ENCODE measurements at regions not wholly inside any gene's neighbourhood (a gene's known extent, or its start where the extent isn't known, plus 50 kb on each side); places are given as distances from the start of the nearest gene placed in this dataset.

GRCh38 chr6:113304116-113304515, 553.0 kb upstream of the MARCKS start:
- no peak overlapping the region for H3K27ac ChIP-seq (ENCODE audit: low read depth, low read length)
- no peak overlapping the region for H2AFZ ChIP-seq (ENCODE audit: low read depth, low read length, poor library complexity, severe bottlenecking)
- no peak for TF ChIP-seq ATF3 (IDR thresholded peaks at IDR 0.05)
- TF ChIP-seq ZFX (IDR thresholded peaks at IDR 0.05) = no peak
- TF ChIP-seq TCF7L2 (IDR thresholded peaks at IDR 0.05; ENCODE audit: borderline replicate concordance, extremely low read depth, insufficient read depth, insufficient read length) = no peak
- no peak for TF ChIP-seq REST (IDR thresholded peaks at IDR 0.05; ENCODE audit: low read depth)
- no peak for TF ChIP-seq RAD21 (IDR thresholded peaks at IDR 0.05; ENCODE audit: low read depth)
- TF ChIP-seq SRF (IDR thresholded peaks at IDR 0.05; ENCODE audit: low read depth) = no peak
- no peak for TF ChIP-seq YY1 (IDR thresholded peaks at IDR 0.05; ENCODE audit: extremely low read depth, insufficient replicate concordance, low read depth, low read length)
- no peak for TF ChIP-seq POLR2A (IDR thresholded peaks at IDR 0.05; ENCODE audit: borderline replicate concordance, extremely low read depth, insufficient read depth, insufficient read length)
- no peak for TF ChIP-seq EZH2phosphoT487 (IDR thresholded peaks at IDR 0.05; ENCODE audit: borderline replicate concordance)
- no peak for TF ChIP-seq SIN3A (IDR thresholded peaks at IDR 0.05; ENCODE audit: low read depth)
- TF ChIP-seq ELF1 (IDR thresholded peaks at IDR 0.05; ENCODE audit: borderline replicate concordance, low read depth) = no peak
- TF ChIP-seq CTCF (IDR thresholded peaks at IDR 0.05 in 2 of 3, conservative IDR thresholded peaks at IDR 0.05 in 1 of 3; ENCODE audit: borderline replicate concordance in 1 of 3, insufficient read depth in 1 of 3, low read depth in 2 of 3, low read length in 2 of 3) = no peak
- TF ChIP-seq EZH2 (IDR thresholded peaks at IDR 0.05) = no peak
- TF ChIP-seq FOSL1 (IDR thresholded peaks at IDR 0.05; ENCODE audit: low read depth) = no peak
- TF ChIP-seq EGR1 (IDR thresholded peaks at IDR 0.05; ENCODE audit: low read depth) = no peak
- TF ChIP-seq ZBTB33 (IDR thresholded peaks at IDR 0.05; ENCODE audit: extremely low read depth, insufficient replicate concordance, low read length) = no peak
- TF ChIP-seq ZNF274 (IDR thresholded peaks at IDR 0.05; ENCODE audit: low read depth, low read length) = no peak
- no peak for TF ChIP-seq JUND (IDR thresholded peaks at IDR 0.05)
- TF ChIP-seq MAX (IDR thresholded peaks at IDR 0.05) = no peak
- no peaks in the 10 kb centered on the region for H3K9me2 ChIP-seq (ENCODE audit: insufficient read depth)
- no peaks in the 10 kb centered on the region for H3K36me3 ChIP-seq (ENCODE audit: control insufficient read depth in 1 of 2, insufficient read depth in 2 of 2, low read length in 2 of 2)
- no TSS peak for BruUV-seq (replicated peaks)
- H3K4me2 ChIP-seq (ENCODE audit: low read length) = no peak overlapping the region
- H3K79me2 ChIP-seq (ENCODE audit: insufficient read depth, low read length) = no peaks in the 10 kb centered on the region
- RAD21 ChIA-PET (ENCODE audit: low non-redundant PET in 1 of 2, low total read pairs in 2 of 2, uncharacterized antibody in 2 of 2, unreplicated experiment in 2 of 2) = no interaction called here
- H3K27me3 ChIP-seq (ENCODE audit: insufficient read depth, low read length) = no peaks in the 10 kb centered on the region
- H3K9ac ChIP-seq (ENCODE audit: low read length) = no peak overlapping the region
- H4K20me1 ChIP-seq (ENCODE audit: insufficient read depth) = no peaks in the 10 kb centered on the region
- no peak for DNase-seq (ENCODE audit: low read depth, low spot score)
- no peaks in the 10 kb centered on the region for H3K9me3 ChIP-seq (ENCODE audit: control insufficient read depth in 1 of 2, insufficient read depth in 1 of 2, low read depth in 1 of 2, low read length in 2 of 2)
- H3K4me3 ChIP-seq (replicated peaks in 1 of 2; ENCODE audit: low read depth in 1 of 2, low read length in 2 of 2) = no peak overlapping the region
- intact Hi-C loops (cut with micrococcal nuclease) = no loop called here
- POLR2A ChIA-PET = no interaction called here
- CTCF ChIA-PET = no interaction called here
- H3K4me1 ChIP-seq (ENCODE audit: control insufficient read depth in 1 of 2, insufficient read depth in 2 of 2, low read length in 2 of 2) = peaks cover 0 to 9% of the 10 kb centered on the region in 2 experiments; a peak in 2 of 4 replicates
- no peak for ATAC-seq
